Neural progenitor cell (in vitro differentiated cells): ENCODE measurements at regions not wholly inside any gene's neighbourhood (a gene's known extent, or its start where the extent isn't known, plus 50 kb on each side); places are given as distances from the start of the nearest gene placed in this dataset.
"Not testable (repeated sequence)": the region's sequence is repeated elsewhere in the genome, so short reads cannot be mapped to it uniquely, and the experiment has no call there.

Experiments
- EZH2 ChIP-seq: fragments of 200-600 bp; sonication (generic); IDR thresholded peaks from 2 replicates; pipeline ENCODE4 v1.6.1; 2017; ENCODE audit warnings: antibody characterized with exemption, mild to moderate bottlenecking, moderate library complexity
- TF ChIP-seq, protein P1 (sequence below): fragments of 200-600 bp; sonication (generic); IDR thresholded peaks from 2 replicates; pipeline ENCODE4 v1.5.1; 2017; ENCODE audit warnings: antibody characterized with exemption, mild to moderate bottlenecking

GRCh38 chr7:81152925-81153324 is 234.1 kb upstream of the SEMA3C start:
- TF ChIP-seq, protein P1, sequence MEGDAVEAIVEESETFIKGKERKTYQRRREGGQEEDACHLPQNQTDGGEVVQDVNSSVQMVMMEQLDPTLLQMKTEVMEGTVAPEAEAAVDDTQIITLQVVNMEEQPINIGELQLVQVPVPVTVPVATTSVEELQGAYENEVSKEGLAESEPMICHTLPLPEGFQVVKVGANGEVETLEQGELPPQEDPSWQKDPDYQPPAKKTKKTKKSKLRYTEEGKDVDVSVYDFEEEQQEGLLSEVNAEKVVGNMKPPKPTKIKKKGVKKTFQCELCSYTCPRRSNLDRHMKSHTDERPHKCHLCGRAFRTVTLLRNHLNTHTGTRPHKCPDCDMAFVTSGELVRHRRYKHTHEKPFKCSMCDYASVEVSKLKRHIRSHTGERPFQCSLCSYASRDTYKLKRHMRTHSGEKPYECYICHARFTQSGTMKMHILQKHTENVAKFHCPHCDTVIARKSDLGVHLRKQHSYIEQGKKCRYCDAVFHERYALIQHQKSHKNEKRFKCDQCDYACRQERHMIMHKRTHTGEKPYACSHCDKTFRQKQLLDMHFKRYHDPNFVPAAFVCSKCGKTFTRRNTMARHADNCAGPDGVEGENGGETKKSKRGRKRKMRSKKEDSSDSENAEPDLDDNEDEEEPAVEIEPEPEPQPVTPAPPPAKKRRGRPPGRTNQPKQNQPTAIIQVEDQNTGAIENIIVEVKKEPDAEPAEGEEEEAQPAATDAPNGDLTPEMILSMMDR, result not testable (repeated sequence)
- TF ChIP-seq EZH2, result not testable (repeated sequence)
